Spleen (tissue), 11 donors: ENCODE measurements at regions not wholly inside any gene's neighbourhood (a gene's known extent, or its start where the extent isn't known, plus 50 kb on each side); places are given as distances from the start of the nearest gene placed in this dataset.

Experiments used
- DNase-seq: peaks from one replicate; pipeline ENCODE4 v3.0.0-alpha.2; 2020
- H3K27ac ChIP-seq, 8 donors: fragments of 200-600 bp; sonication (generic) in 7 of 8; 1 replicate in 4 of 8; 2 replicates in 4 of 8; pipeline versions ENCODE4 v1.5.0 to v1.8.0; 2016 to 2021; ENCODE audit warnings: inconsistent platforms in 4 of 8, mild to moderate bottlenecking in 4 of 8, moderate library complexity in 1 of 8
- H3K27me3 ChIP-seq, 7 donors: fragments of 200-600 bp; sonication (generic) in 6 of 7; replicated peaks in 1 of 7; 1 replicate in 4 of 7; 2 replicates in 3 of 7; pipeline versions ENCODE4 v1.5.0 to v1.8.0; 2016 to 2021; ENCODE audit warnings: inconsistent platforms in 3 of 7, mild to moderate bottlenecking in 1 of 7
- H3K36me3 ChIP-seq, 6 donors: fragments of 200-600 bp; sonication (generic) in 5 of 6; 1 replicate in 4 of 6; 2 replicates in 2 of 6; pipeline versions ENCODE4 v1.5.0 to v1.8.0; 2016 to 2021; ENCODE audit warnings: inconsistent platforms in 2 of 6
- H3K4me1 ChIP-seq, 6 donors: fragments of 200-600 bp; sonication (generic) in 5 of 6; 1 replicate in 3 of 6; 2 replicates in 3 of 6; pipeline versions ENCODE4 v1.5.0 to v1.8.0; 2016 to 2021; ENCODE audit warnings: inconsistent platforms in 3 of 6
- H3K4me3 ChIP-seq, 8 donors: fragments of 200-600 bp; sonication (generic) in 7 of 8; 1 replicate in 4 of 8; 2 replicates in 4 of 8; pipeline versions ENCODE4 v1.5.0 to v1.8.0; 2016 to 2021; ENCODE audit warnings: inconsistent platforms in 4 of 8, mild to moderate bottlenecking in 4 of 8, moderate library complexity in 2 of 8
- H3K9me3 ChIP-seq, 8 donors: fragments of 200-600 bp; sonication (generic) in 7 of 8; 1 replicate in 4 of 8; 2 replicates in 4 of 8; pipeline versions ENCODE4 v1.5.0 to v1.8.0; 2016 to 2021; ENCODE audit warnings: inconsistent platforms in 4 of 8
- POLR2A ChIP-seq, 3 donors: fragments of 450-650 bp; IDR thresholded peaks; one replicate each; pipeline ENCODE4 v1.5.1; 2017; ENCODE audit warnings: antibody characterized with exemption in 3 of 3, mild to moderate bottlenecking in 1 of 3
- POLR2AphosphoS5 ChIP-seq, 3 donors: sonication (generic); formaldehyde crosslinking; IDR thresholded peaks; one replicate each; pipeline ENCODE4 v1.5.1; 2017; ENCODE audit warnings: antibody characterized with exemption in 3 of 3
- whole genome bisulfite sequencing, 5 donors: extraction: QIAGEN DNeasy Blood & Tissue Kit in 3 of 5; methylation state at CpG; one replicate each; pipeline versions ENCODE4 v1.1.5 to v1.1.7; 2013 to 2018; 5-methylcytosine and 5-hydroxymethylcytosine counted together
- intact Hi-C: fragments of 100-400 bp; cut with DNase I; formaldehyde crosslinking; loops from one replicate; pipeline ENCODE4 v1.15.0; 2023; ENCODE audit warnings: low total_unique reads
- TF ChIP-seq, protein P1 (sequence below), 11 experiments: fragments of 200-600 bp in 7 of 11; fragments of 450-650 bp in 4 of 11; sonication (generic) in 4 of 11; IDR thresholded peaks in 8 of 11; conservative IDR thresholded peaks in 3 of 11; 1 replicate in 7 of 11; 2 replicates in 4 of 11; pipeline versions ENCODE4 v1.4.0 to v1.8.0; 2016 to 2021; ENCODE audit warnings: antibody characterized with exemption in 11 of 11, inconsistent platforms in 4 of 11, mild to moderate bottlenecking in 1 of 11
- donor health status: healthy with polysubstance abuse.
- donor health status: DM: no; HTN: no; CAD: no; lungs with moderate emphysema.
- donor health status: DM: no; HTN: no; CAD: no.
- donor health status: Bipolar disorder and iron deficiency.
- donor health status: healthy.
- donor health status: DM: no; HTN: no; CAD: no.
- donor health status: DM: yes; HTN: yes; CAD: no.

GRCh38 chr14:61929651-61930050, 167.4 kb downstream of the SNAPC1 start:
- H3K9me3 ChIP-seq: no peaks in the 10 kb centered on the region
- DNase-seq: no peak
- H3K4me1 ChIP-seq: peaks cover 0 to 7% (median 0%) of the 10 kb centered on the region in 6 donors
- H3K27me3 ChIP-seq: no peaks in the 10 kb centered on the region
- TF ChIP-seq, protein P1, sequence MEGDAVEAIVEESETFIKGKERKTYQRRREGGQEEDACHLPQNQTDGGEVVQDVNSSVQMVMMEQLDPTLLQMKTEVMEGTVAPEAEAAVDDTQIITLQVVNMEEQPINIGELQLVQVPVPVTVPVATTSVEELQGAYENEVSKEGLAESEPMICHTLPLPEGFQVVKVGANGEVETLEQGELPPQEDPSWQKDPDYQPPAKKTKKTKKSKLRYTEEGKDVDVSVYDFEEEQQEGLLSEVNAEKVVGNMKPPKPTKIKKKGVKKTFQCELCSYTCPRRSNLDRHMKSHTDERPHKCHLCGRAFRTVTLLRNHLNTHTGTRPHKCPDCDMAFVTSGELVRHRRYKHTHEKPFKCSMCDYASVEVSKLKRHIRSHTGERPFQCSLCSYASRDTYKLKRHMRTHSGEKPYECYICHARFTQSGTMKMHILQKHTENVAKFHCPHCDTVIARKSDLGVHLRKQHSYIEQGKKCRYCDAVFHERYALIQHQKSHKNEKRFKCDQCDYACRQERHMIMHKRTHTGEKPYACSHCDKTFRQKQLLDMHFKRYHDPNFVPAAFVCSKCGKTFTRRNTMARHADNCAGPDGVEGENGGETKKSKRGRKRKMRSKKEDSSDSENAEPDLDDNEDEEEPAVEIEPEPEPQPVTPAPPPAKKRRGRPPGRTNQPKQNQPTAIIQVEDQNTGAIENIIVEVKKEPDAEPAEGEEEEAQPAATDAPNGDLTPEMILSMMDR (IDR thresholded peaks at IDR 0.05 in 8 of 11, conservative IDR thresholded peaks at IDR 0.05 in 3 of 11): no peak
- no peak for TF ChIP-seq POLR2A (IDR thresholded peaks at IDR 0.05)
- TF ChIP-seq POLR2AphosphoS5 (IDR thresholded peaks at IDR 0.05): no peak
- no peak overlapping the region for H3K4me3 ChIP-seq
- intact Hi-C loops: loop anchor here (10.0 kb wide), 1 partner anchor 195 kb away; no protein-coding TSS in a partner anchor
- H3K36me3 ChIP-seq: no peaks in the 10 kb centered on the region
- 27 to 54% (median 32%) methylated on average over 2 of the region's 2 CpGs for WGBS, 5 donors
- no peak overlapping the region for H3K27ac ChIP-seq

DNA sequence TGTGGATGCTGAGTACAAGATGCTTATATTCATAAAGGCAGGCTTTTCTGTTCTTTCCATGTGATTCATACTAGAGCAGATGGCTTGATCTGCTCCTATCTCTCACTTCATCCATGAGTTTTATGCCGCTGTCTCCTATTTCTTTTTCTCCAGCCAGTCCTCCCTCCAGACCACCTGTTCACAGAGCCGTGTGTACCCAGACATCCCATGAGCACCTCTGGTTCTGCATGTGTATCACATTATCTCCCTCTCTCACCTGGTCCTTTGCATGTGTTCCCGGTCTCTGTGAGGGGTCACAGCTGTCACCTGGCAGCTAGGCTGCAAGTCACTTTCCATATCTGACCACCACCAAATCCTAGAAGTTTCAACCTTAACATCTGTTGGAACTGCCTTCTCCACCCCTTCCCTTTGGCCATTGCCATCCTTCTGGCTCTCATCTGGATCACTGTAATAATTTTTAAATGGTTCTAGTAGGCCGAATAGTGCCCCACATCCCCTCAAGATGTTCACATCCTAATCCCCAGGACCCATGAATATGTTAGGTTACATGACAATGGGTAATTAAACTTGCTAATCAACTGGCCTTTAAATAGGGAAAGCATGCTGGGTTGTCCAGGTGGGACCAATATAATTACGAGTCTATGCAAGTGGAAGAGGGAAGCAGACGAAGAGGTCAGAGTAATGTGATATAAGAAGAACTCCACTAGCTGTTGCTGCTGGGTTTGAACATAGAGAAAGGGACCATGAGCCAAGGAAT, 168.1 kb downstream of the SNAPC1 start:
- Histone ChIP-seq H3K27me3 (no peaks in the 10 kb centered on the region), H3K36me3 (no peaks in the 10 kb centered on the region), H3K27ac (no peak overlapping the region), H3K4me3 (no peak overlapping the region), H3K9me3 (no peaks in the 10 kb centered on the region), H3K4me1 (peaks cover 0 to 1% (median 0%) of the 10 kb centered on the region in 6 donors)
- DNase-seq: no peak
- WGBS, 5 donors: 83 to 90% (median 89%) methylated on average over 6 of the region's 6 CpGs
- TF ChIP-seq POLR2AphosphoS5 (IDR thresholded peaks at IDR 0.05) (no peak), POLR2A (IDR thresholded peaks at IDR 0.05) (no peak)
- TF ChIP-seq, protein P1 (IDR thresholded peaks at IDR 0.05 in 8 of 11, conservative IDR thresholded peaks at IDR 0.05 in 3 of 11): no peak
- intact Hi-C loops: no loop called here

DNA sequence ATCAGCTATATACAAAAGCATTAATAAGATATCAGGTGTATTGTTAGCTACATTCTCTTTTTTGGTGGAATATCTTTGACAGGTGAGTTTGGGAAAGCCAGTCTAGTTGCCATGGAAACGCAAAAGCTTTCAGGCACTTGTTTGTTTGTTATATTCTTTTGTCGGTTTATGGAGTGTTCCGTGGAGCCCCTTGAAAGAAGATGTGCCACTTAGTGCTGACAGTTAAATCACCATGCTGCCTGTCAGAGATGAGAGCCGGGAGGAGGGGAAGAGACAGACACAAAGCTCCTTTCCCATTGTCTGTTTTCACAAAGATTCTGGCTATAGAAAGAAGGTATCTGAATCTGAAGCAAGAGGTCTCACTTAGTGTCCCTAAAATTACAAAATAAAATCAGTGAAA, 170.8 kb downstream of the SNAPC1 start:
- WGBS, 5 donors: 74 to 82% (median 81%) methylated on average over 4 of the region's 4 CpGs
- no peaks in the 10 kb centered on the region for H3K36me3 ChIP-seq
- no peaks in the 10 kb centered on the region for H3K9me3 ChIP-seq
- DNase-seq: no peak
- no peak overlapping the region for H3K4me3 ChIP-seq
- intact Hi-C loops: no loop called here
- no peaks in the 10 kb centered on the region for H3K4me1 ChIP-seq
- no peaks in the 10 kb centered on the region for H3K27me3 ChIP-seq
- TF ChIP-seq, protein P1 (IDR thresholded peaks at IDR 0.05 in 8 of 11, conservative IDR thresholded peaks at IDR 0.05 in 3 of 11): no peak
- TF ChIP-seq POLR2A (IDR thresholded peaks at IDR 0.05): no peak
- TF ChIP-seq POLR2AphosphoS5 (IDR thresholded peaks at IDR 0.05): no peak
- H3K27ac ChIP-seq: no peak overlapping the region

- intact Hi-C loops: no loop called here
- Histone ChIP-seq H3K4me3 (no peak overlapping the region), H3K27ac (no peak overlapping the region), H3K4me1 (no peaks in the 10 kb centered on the region), H3K36me3 (no peaks in the 10 kb centered on the region), H3K27me3 (no peaks in the 10 kb centered on the region), H3K9me3 (no peaks in the 10 kb centered on the region)
- WGBS, 5 donors: 46 to 60% (median 58%) methylated on average over 3 of the region's 3 CpGs
- no peak for DNase-seq
- TF ChIP-seq, protein P1 (IDR thresholded peaks at IDR 0.05 in 8 of 11, conservative IDR thresholded peaks at IDR 0.05 in 3 of 11): no peak
- TF ChIP-seq POLR2AphosphoS5 (IDR thresholded peaks at IDR 0.05) (no peak), POLR2A (IDR thresholded peaks at IDR 0.05) (no peak)
These were observed 172.2 kb downstream of the SNAPC1 start for GRCh38 chr14:61934385-61934784.
